ENCODE measurements at regions not wholly inside any gene's neighbourhood (a gene's known extent, or its start where the extent isn't known, plus 50 kb on each side); places are given as distances from the start of the nearest gene placed in this dataset.

DNA sequence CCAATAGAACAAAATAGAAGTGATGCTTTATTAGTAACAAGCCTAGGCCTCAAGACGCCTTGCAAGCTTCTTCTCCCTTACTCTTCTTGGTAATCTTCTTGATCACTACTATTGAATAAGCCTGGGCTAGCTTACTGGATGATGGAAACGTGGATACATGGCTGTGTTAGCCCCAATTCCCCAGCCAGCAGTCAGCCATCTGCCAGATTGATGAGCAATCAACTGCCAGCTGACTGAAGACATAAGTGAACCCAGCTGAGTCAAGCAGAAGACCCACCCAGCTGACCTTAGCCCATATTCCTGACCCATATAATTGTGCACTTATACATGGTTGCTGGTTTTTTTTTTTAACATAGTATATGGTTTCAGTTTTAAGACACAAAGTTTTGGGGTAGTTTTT lies 130.4 kb downstream of the DHX15 start:
- no peaks in the 10 kb centered on the region for H3K4me1 ChIP-seq
- no peak overlapping the region for H3K27ac ChIP-seq
- WGBS: 67% methylated on average over 2 of the region's 2 CpGs
- no peak for DNase-seq (ENCODE audit: low spot score in 2 of 2)
- H3K27me3 ChIP-seq: no peaks in the 10 kb centered on the region
- TF ChIP-seq, protein P1, sequence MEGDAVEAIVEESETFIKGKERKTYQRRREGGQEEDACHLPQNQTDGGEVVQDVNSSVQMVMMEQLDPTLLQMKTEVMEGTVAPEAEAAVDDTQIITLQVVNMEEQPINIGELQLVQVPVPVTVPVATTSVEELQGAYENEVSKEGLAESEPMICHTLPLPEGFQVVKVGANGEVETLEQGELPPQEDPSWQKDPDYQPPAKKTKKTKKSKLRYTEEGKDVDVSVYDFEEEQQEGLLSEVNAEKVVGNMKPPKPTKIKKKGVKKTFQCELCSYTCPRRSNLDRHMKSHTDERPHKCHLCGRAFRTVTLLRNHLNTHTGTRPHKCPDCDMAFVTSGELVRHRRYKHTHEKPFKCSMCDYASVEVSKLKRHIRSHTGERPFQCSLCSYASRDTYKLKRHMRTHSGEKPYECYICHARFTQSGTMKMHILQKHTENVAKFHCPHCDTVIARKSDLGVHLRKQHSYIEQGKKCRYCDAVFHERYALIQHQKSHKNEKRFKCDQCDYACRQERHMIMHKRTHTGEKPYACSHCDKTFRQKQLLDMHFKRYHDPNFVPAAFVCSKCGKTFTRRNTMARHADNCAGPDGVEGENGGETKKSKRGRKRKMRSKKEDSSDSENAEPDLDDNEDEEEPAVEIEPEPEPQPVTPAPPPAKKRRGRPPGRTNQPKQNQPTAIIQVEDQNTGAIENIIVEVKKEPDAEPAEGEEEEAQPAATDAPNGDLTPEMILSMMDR (IDR thresholded peaks at IDR 0.05): no peak
- no peak for TF ChIP-seq POLR2AphosphoS5 (IDR thresholded peaks at IDR 0.05)
- TF ChIP-seq POLR2A (IDR thresholded peaks at IDR 0.05): no peak
- TF ChIP-seq EP300 (IDR thresholded peaks at IDR 0.05): no peak
- no peak overlapping the region for H3K4me3 ChIP-seq
- no peaks in the 10 kb centered on the region for H3K36me3 ChIP-seq
- H3K9me3 ChIP-seq: no peaks in the 10 kb centered on the region

DNA sequence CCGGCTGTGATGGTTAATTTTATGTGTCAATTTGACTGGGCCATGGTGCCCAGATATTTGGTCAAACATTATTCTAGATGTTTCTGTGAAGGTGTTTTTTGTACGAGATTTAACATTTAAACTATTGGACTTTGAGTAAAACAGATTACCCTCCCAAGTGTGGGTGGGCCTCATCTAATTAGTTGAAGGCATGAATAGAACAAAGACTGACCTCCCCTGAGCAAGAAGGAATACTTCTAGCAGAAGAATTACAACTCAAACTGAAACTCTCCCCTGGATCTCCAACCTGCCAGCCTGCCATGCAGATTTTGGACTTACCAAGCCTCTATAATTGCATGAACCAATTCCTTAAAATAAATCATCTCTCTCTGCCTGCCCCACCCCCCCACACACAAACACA lies 132.5 kb downstream of the DHX15 start:
- WGBS: 87% methylated on average over 2 of the region's 2 CpGs
- Histone ChIP-seq H3K36me3 (no peaks in the 10 kb centered on the region), H3K4me1 (no peaks in the 10 kb centered on the region), H3K4me3 (no peak overlapping the region), H3K27ac (no peak overlapping the region), H3K27me3 (peaks cover 5% of the 10 kb centered on the region), H3K9me3 (no peaks in the 10 kb centered on the region)
- TF ChIP-seq POLR2A (IDR thresholded peaks at IDR 0.05) (no peak), EP300 (IDR thresholded peaks at IDR 0.05) (no peak), POLR2AphosphoS5 (IDR thresholded peaks at IDR 0.05) (no peak)
- TF ChIP-seq, protein P1 (IDR thresholded peaks at IDR 0.05): no peak
- DNase-seq (ENCODE audit: low spot score in 2 of 2): no peak

DNA sequence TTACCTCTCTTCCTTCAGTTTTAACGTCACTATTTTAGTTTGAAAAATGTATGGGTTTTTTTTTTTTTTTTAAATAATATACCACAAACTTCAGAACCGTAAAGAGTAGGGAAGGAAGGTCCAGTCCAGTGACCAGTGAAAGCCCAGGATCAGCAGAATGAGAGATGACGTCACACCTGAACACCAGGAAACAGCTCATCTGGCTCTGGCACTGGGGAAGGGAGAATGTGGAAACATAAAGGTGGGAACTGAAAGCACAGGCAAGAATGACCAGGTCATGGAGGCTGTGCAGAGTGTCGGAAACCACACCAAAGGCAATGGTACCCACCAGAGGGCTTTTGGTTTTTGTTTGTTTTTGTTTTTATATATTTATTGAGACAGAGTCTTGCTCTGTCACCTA lies 141.2 kb downstream of the DHX15 start:
- WGBS: 77% methylated on average over 4 of the region's 4 CpGs
- Histone ChIP-seq H3K9me3 (no peaks in the 10 kb centered on the region), H3K27me3 (peaks cover 7% of the 10 kb centered on the region), H3K4me3 (no peak overlapping the region), H3K27ac (no peak overlapping the region), H3K4me1 (no peaks in the 10 kb centered on the region), H3K36me3 (no peaks in the 10 kb centered on the region)
- TF ChIP-seq POLR2A (IDR thresholded peaks at IDR 0.05) (no peak), POLR2AphosphoS5 (IDR thresholded peaks at IDR 0.05) (no peak), EP300 (IDR thresholded peaks at IDR 0.05) (no peak)
- TF ChIP-seq, protein P1 (IDR thresholded peaks at IDR 0.05): no peak
- DNase-seq (ENCODE audit: low spot score in 2 of 2): no peak

DNA sequence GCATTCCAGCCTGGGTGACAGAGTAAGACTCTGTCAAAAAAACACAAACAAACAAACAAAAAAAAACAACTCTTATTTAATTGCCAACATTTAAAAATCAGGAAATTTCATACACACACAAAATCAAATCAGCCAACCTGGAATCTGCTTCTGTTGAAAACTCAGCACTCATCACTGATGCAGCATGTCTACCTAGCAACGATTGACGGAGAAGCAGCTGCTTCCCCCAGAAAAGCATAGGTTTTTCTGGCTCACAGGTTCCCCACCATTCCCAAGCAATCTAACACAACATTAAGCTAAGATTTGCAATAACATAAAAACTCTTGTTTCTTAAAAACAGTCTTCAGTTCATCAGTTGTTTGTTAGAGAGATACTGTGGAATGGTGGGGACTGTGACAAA lies 143.6 kb downstream of the DHX15 start:
- no peak for DNase-seq (ENCODE audit: low spot score in 2 of 2)

DNA sequence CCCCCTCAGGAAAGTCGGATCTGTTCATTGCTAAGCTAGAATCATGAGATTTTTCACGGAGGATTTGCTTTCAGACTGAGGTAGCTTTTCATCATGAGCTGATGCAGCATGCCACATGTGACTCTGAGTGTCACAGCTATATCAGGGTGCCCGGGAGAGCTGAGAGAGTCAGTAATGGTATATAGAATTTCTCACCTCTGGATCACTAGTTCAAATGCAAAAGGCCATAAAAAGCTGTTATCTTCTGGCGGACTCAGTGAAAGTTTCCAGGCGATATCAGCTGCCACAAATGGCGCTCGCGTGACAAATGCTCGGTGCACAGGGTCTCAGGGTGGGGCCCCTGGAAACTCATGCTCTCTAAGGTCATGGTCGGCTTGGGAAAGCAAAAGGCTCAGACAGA lies 150.1 kb downstream of the DHX15 start:
- H3K27ac ChIP-seq: no peak overlapping the region
- no peak overlapping the region for H3K4me3 ChIP-seq
- H3K27me3 ChIP-seq: no peaks in the 10 kb centered on the region
- H3K36me3 ChIP-seq: no peaks in the 10 kb centered on the region
- H3K4me1 ChIP-seq: no peaks in the 10 kb centered on the region
- 74% methylated on average over 10 of the region's 10 CpGs for WGBS
- TF ChIP-seq POLR2A (IDR thresholded peaks at IDR 0.05): no peak
- TF ChIP-seq EP300 (IDR thresholded peaks at IDR 0.05): no peak
- no peak for TF ChIP-seq POLR2AphosphoS5 (IDR thresholded peaks at IDR 0.05)
- TF ChIP-seq, protein P1 (IDR thresholded peaks at IDR 0.05): no peak
- DNase-seq (ENCODE audit: low spot score in 2 of 2): no peak
- no peaks in the 10 kb centered on the region for H3K9me3 ChIP-seq

More for the DNA sequence above, 143.6 kb downstream of the DHX15 start:
- Histone ChIP-seq H3K27ac (no peak overlapping the region), H3K4me1 (no peaks in the 10 kb centered on the region), H3K4me3 (no peak overlapping the region), H3K9me3 (no peaks in the 10 kb centered on the region), H3K36me3 (no peaks in the 10 kb centered on the region), H3K27me3 (peaks cover 2% of the 10 kb centered on the region)
- TF ChIP-seq POLR2AphosphoS5 (IDR thresholded peaks at IDR 0.05) (no peak), EP300 (IDR thresholded peaks at IDR 0.05) (no peak), POLR2A (IDR thresholded peaks at IDR 0.05) (no peak)
- TF ChIP-seq, protein P1 (IDR thresholded peaks at IDR 0.05): no peak
- WGBS: 96% methylated on average over 2 of the region's 2 CpGs

All from suprapubic skin (tissue), 4 donors.